Adrenal gland (tissue), 9 donors: ENCODE measurements at regions not wholly inside any gene's neighbourhood (a gene's known extent, or its start where the extent isn't known, plus 50 kb on each side); places are given as distances from the start of the nearest gene placed in this dataset.

Experiments
- DNase-seq, 7 donors: peaks; one replicate each; pipeline ENCODE4 v3.0.0-alpha.2; 2019 to 2020
- H3K27ac ChIP-seq, 5 donors: fragments of 200-600 bp; sonication (generic) in 4 of 5; 1 replicate in 3 of 5; 2 replicates in 2 of 5; pipeline versions ENCODE4 v1.5.1 to v1.8.0; 2016 to 2020; ENCODE audit warnings: mild to moderate bottlenecking in 1 of 5
- H3K27me3 ChIP-seq: fragments of 200-600 bp; 2 replicates; pipeline ENCODE4 v1.8.0; 2021
- H3K36me3 ChIP-seq, 2 donors: fragments of 200-600 bp; replicated peaks in 1 of 2; 1 replicate in 1 of 2; 2 replicates in 1 of 2; pipeline versions ENCODE4 v1.5.1 to v1.8.0; 2018 to 2022
- H3K4me1 ChIP-seq, 2 donors: fragments of 200-600 bp; replicated peaks in 1 of 2; 1 replicate in 1 of 2; 2 replicates in 1 of 2; pipeline versions ENCODE4 v1.5.1 to v1.8.0; 2018 to 2021
- H3K4me3 ChIP-seq, 4 donors: fragments of 200-600 bp; sonication (generic) in 3 of 4; one replicate each; pipeline ENCODE4 v1.5.1; 2016 to 2018
- H3K9me3 ChIP-seq, 3 donors: fragments of 200-600 bp; sonication (generic) in 1 of 3; replicated peaks in 1 of 3; 1 replicate in 2 of 3; 2 replicates in 1 of 3; pipeline versions ENCODE4 v1.5.1 to v1.8.0; 2016 to 2021
- CTCF ChIP-seq, 6 experiments: fragments of 450-650 bp in 4 of 6; fragments of 200-600 bp in 2 of 6; sonication (generic) in 1 of 6; IDR thresholded peaks; 1 replicate in 5 of 6; 2 replicates in 1 of 6; pipeline versions ENCODE4 v1.5.1 to v1.8.0; 2016 to 2021; ENCODE audit warnings: antibody characterized with exemption in 6 of 6, mild to moderate bottlenecking in 2 of 6, moderate library complexity in 1 of 6
- POLR2A ChIP-seq, 2 donors: fragments of 450-650 bp; IDR thresholded peaks; one replicate each; pipeline ENCODE4 v1.6.1; 2017; ENCODE audit warnings: antibody characterized with exemption in 2 of 2, mild to moderate bottlenecking in 2 of 2, moderate library complexity in 1 of 2
- WGBS, 4 donors: extraction: QIAGEN DNeasy Blood & Tissue Kit in 2 of 4; methylation state at CpG; one replicate each; pipeline versions ENCODE4 v1.1.5 to v1.1.7; 2013 to 2017; 5-methylcytosine and 5-hydroxymethylcytosine counted together
- intact Hi-C, 2 donors: fragments of 100-400 bp; cut with DNase I; formaldehyde crosslinking; loops; one replicate each; pipeline versions ENCODE4 v1.14.1 to v1.15.0; 2022 to 2023
- donor health status: healthy with polysubstance abuse.
- donor health status: Bipolar disorder and iron deficiency.
- donor health status: DM: yes; HTN: yes; CAD: no.
- donor health status: DM: no; HTN: no; CAD: no.
- donor health status: DM: no; HTN: no; CAD: no.

GRCh38 chr6:95263840-95264239 is 313.5 kb upstream of the MANEA start:
- H3K27ac ChIP-seq: no peak overlapping the region
- H3K9me3 ChIP-seq: no peaks in the 10 kb centered on the region
- no peaks in the 10 kb centered on the region for H3K4me1 ChIP-seq
- WGBS, 4 donors: 0 to 88% (median 0%) methylated on average over 1 of the region's 1 CpG
- TF ChIP-seq POLR2A (IDR thresholded peaks at IDR 0.05) (no peak), CTCF (IDR thresholded peaks at IDR 0.05) (no peak)
- no peaks in the 10 kb centered on the region for H3K36me3 ChIP-seq
- H3K4me3 ChIP-seq: no peak overlapping the region
- intact Hi-C loops: no loop called here
- no peak for DNase-seq
- H3K27me3 ChIP-seq: no peaks in the 10 kb centered on the region

- TF ChIP-seq POLR2A (IDR thresholded peaks at IDR 0.05) (no peak), CTCF (IDR thresholded peaks at IDR 0.05) (no peak)
- intact Hi-C loops: no loop called here
- H3K9me3 ChIP-seq: no peaks in the 10 kb centered on the region
- H3K4me3 ChIP-seq: no peak overlapping the region
- no peaks in the 10 kb centered on the region for H3K27me3 ChIP-seq
- WGBS, 4 donors: 56 to 71% (median 66%) methylated on average over 4 of the region's 4 CpGs
- DNase-seq: no peak
- H3K36me3 ChIP-seq: no peaks in the 10 kb centered on the region
- no peak overlapping the region for H3K27ac ChIP-seq
- no peaks in the 10 kb centered on the region for H3K4me1 ChIP-seq
These were observed 310.6 kb upstream of the MANEA start for GRCh38 chr6:95266537-95267258.

- WGBS, 4 donors: 50 to 70% (median 60%) methylated on average over 2 of the region's 2 CpGs
These were observed 302.6 kb upstream of the MANEA start for GRCh38 chr6:95274686-95275235.

GRCh38 chr6:95279616-95280015 is 297.7 kb upstream of the MANEA start:
- no peak for TF ChIP-seq POLR2A (IDR thresholded peaks at IDR 0.05)
- TF ChIP-seq CTCF (IDR thresholded peaks at IDR 0.05): no peak
- Histone ChIP-seq H3K4me1 (no peaks in the 10 kb centered on the region), H3K27me3 (no peaks in the 10 kb centered on the region), H3K4me3 (no peak overlapping the region), H3K27ac (no peak overlapping the region), H3K36me3 (no peaks in the 10 kb centered on the region), H3K9me3 (no peaks in the 10 kb centered on the region)
- intact Hi-C loops: no loop called here
- WGBS, 4 donors: 71 to 86% (median 77%) methylated on average over 1 of the region's 1 CpG
- DNase-seq: no peak

More at GRCh38 chr6:95274686-95275235, 302.6 kb upstream of the MANEA start:
- no peak for TF ChIP-seq POLR2A (IDR thresholded peaks at IDR 0.05)
- TF ChIP-seq CTCF (IDR thresholded peaks at IDR 0.05): no peak
- no peak overlapping the region for H3K4me3 ChIP-seq
- no peaks in the 10 kb centered on the region for H3K27me3 ChIP-seq
- no peaks in the 10 kb centered on the region for H3K9me3 ChIP-seq
- no peaks in the 10 kb centered on the region for H3K36me3 ChIP-seq
- no peak overlapping the region for H3K27ac ChIP-seq
- no peaks in the 10 kb centered on the region for H3K4me1 ChIP-seq
- no peak for DNase-seq
- intact Hi-C loops: no loop called here
